CD4-positive, alpha-beta T cell treated with Interleukin-4 for 1 hour (primary cell): ENCODE measurements at regions not wholly inside any gene's neighbourhood (a gene's known extent, or its start where the extent isn't known, plus 50 kb on each side); places are given as distances from the start of the nearest gene placed in this dataset.

ENCODE experiments used
- DNase-seq, 2 donors: peaks; one replicate each; pipeline ENCODE4 v3.0.0-alpha.2; 2020 to 2022

DNA sequence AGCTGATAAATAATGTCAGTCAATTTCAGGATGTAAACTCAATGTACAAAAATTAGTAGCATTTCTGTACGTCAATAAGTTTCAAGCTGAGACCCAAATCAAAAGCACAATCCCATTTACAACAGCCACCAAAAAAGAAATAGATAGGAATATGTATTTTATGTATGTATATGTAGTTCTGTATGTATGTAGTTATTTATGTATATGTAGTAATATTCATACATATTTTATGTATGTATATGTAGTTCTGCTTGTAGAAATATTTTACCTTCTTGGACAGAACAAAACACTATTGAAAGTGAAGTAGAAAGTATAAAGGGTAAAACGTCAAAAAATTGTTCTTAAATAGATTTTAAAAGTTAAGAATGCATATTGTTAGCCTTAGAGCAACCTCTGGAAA, 591.0 kb upstream of the SETBP1 start:
- no peak for DNase-seq

DNA sequence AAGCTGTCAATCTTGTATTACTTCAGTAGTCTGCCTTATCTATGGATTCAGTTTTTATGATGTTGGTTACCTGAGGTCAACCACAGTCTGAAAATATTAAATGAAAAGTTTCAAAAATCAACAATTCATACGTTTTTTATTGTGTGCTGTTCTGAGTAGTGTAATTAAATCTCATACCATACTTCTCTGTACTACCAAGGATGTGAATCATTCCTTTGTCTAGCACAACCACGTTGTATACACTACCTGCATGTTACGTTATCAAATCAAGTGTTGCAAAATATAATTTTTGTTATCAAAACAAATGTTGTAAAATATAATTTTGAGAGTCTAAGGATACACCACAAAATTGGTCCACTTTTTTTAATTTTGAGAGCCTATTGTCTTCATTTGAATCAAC, 590.2 kb upstream of the SETBP1 start:
- no peak for DNase-seq

DNA sequence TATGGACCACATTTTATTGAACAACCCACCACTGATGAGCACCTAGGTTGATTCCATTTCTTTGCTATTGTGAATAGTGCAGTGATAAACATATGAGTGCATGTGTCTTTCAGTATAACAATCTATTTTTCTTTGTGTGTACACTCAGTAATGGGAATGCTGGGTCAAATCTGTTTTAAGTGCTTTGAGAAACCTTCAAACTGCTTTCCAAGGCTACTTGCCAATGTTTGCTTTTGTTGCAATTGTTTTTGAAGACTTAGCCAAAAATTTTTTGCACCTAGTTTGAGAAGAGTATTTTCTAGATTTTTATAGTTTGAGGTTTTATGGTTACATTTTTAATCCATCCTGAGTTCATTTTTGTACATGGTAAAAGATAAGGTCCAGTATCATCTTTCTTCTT, 587.4 kb upstream of the SETBP1 start:
- DNase-seq: no peak

DNA sequence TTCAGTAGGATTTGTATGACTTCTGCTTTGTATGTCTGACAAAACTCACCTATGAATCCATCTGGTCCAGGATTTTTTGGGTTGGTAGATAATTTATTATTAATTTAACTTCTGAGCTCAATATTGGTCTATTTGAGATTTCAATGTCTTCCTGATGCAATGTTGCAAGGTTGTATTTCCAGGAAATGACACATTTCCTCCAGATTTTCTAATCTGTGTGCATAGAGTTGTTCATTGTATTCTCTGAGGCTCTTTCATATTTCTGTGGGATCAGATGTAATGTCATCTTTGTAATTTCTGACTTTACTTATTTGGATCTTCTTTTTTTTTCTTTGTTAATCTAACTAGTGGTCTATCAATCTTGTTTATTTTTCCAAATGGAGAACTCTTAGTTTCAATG, 584.7 kb upstream of the SETBP1 start:
- DNase-seq: no peak

DNA sequence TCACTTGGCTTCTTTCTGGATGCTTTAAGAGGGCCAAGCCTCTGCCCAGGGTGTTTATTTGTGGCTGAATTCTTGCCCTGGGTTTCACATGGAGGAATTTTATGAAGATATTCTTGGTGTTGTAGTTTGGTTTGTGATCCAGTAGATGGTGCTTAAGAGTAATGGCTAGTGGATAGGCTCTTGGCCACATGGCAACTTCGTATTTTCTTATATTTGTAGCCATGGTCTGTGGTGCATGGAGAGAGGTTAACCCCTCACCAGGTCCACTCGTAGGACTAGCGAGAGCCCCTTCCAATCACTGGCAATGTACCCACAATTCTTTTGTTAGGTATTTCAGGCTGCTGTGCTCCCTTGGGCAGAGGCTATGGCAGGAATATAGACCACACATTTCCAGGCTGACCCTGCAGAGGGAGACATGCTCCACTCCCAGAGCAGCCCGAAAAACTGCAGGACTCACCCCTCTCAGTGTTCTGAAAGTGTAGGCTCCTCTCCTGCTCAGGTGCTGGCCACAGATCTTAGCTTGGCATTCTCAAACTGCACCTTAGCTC, 582.1 kb upstream of the SETBP1 start:
- DNase-seq: no peak

DNA sequence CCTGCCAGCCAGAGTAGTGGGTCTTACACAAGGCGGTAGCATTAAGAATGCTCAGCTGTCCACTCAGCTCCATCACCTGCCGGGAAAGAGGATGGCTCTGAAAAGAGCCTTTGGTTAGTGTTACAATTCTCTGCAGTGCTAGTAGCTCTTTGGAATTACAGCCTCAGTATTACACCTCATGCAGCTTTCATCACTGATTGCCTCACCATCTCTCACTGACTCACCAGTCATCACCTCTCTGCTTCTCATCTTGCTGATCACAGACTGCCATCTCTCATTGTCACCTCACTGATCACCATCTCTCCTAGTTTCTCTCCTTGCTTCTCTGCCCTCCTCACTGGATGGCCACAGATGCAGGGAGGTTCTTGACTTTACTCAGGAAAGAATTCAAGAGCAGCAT, 573.5 kb upstream of the SETBP1 start:
- DNase-seq: no peak

DNA sequence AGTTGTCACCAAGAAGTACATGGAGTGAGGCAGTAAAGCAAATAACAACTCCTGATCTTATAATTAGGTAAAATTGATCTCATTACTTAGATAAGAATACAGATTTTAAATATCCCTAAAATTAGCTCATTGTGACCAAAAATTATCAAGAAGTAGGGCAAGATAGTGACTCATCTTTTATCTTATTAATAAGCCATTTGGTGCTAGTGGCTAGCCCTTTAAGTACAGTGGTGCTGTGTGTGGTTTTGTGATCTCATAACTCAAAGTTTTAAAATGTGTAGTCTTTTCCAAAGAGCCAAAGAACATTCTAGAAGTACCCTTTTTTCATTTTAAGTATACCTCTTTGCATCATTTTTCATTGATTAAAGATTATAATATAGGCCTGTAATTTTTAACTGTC, 569.4 kb upstream of the SETBP1 start:
- no peak for DNase-seq

DNA sequence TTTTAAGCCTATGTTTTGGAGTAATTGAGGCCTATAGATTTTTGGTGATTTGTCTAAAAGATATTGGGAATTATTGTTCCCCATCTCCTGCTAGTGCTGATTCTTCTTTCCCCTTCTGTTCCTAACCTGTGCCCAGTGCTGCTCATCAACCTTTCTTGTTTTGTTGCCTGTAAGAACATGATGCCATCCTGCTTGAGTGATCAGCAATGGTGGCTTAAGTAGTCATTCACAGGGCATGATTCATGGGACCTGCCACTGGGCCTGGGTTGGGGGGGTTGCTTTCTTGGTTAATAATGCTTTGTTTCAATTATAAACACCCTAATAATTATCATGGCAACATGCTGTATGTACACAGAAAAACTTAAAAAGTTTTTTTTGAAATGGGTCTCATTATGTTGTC, 562.9 kb upstream of the SETBP1 start:
- no peak for DNase-seq

DNA sequence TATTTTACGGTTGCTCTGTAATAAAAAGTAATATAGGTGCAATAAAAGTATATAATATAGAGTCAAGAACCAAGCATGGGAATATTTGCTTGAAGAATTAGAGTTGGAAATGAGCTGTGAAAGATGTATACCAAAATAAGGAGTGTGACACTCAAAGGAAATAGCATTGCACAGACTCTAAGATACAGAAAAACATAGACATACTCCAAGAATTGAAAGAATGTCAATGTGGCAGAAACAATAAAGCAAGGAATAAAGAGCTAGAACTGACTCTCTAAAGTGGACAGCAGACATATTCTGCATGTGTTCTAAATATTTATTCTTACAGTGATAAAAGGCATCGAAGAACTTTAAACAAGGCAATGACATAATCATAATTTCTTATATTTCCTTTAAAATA, 561.1 kb upstream of the SETBP1 start:
- no peak for DNase-seq

DNA sequence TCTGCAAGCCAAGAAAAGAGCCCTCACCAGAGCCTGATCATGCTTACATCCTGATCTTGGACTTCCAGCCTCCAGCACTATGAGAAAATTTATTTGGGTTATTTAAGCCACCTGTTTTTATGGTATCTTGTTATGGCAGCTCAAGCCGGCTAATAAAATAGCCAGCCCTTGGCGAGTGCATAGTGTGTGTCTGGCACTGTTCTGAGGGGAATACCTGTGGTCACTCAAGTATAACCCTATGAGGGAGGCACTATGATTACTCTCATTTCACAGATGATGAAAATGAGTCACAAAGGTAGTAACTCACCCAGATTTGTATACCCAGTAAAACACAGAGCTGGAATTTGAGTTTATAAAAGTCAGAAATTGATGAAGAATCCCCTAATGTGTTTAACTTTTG, 556.9 kb upstream of the SETBP1 start:
- no peak for DNase-seq

DNA sequence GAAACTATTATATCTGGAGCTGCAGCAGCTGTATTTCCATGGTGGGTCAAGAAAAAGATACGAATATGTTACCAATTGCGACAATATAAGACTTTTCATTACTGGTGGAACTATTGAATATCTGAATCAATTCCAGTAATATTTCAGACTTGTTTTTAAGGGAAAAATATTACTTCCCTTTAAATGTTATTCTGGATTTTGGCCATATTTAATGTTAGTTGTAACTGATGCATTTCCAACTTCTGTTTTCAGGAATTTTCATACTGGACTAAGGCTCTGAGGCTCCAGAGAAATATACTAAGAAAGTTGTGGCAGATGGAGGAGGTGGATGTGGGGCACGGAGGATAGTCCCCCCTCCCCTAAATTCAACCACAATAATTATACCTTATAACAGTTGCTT, 555.2 kb upstream of the SETBP1 start:
- DNase-seq: no peak

DNA sequence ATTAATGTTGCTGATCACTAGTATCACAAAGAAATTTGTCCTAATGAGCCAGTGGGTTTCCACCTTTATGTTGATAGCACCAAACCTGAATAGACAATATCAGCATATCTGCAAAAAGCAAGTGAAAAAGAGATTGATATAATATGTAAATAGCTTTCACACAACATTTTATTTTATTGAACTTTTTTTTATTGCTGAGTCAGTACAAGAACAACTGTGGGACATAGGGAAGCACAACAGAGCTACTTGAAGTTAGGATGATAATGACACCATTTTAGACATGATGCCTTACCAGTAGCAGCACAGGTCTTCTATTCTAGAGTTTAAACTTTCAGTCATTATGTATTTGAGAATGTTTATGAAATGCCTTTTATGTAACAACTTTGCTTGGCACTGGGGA, 554.1 kb upstream of the SETBP1 start:
- DNase-seq: no peak

DNA sequence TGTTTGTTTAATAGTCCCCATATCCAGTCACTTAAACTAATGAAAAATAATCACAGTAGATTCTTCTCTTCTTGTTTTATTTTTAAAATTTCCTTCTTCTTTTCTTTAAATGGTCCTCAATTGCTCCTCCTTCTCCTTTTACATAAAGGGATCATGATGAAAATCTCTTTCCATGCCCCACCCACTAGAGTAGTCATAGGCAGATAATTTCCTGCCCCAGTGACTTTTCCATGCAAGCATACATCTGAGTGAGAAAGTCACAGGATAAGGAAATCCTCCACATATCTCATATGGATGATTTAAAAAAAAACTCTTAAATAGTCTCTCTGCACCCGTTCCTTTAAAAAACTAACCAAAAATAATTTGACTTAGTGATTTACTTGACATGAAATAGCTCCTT, 552.3 kb upstream of the SETBP1 start:
- DNase-seq: no peak

DNA sequence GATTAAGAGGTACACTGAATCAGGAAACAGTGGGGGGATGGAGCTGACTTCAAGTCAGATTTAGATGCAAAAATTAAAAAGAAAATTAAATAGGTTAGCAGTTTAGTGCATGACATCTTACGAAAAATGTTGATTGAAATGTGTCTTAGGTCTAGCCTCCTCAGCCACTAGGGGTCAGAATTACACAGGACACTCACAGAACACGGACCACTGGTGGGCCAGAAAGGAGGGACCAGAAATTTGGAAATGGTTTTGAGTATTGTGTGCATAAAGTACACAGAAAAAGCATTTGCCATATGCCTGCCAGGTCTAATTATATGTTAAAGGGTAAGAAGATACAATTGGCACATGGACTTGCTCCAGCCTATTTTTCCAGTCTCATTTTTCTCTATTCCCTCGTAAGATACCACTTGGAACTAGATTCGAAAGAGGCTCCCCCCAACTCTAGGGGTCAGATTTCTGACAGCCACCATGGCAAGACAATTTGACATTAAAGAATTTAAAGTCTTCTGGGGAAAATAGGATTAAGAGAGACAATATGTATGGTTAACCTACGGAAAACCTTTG, 550.2 kb upstream of the SETBP1 start:
- DNase-seq: no peak

DNA sequence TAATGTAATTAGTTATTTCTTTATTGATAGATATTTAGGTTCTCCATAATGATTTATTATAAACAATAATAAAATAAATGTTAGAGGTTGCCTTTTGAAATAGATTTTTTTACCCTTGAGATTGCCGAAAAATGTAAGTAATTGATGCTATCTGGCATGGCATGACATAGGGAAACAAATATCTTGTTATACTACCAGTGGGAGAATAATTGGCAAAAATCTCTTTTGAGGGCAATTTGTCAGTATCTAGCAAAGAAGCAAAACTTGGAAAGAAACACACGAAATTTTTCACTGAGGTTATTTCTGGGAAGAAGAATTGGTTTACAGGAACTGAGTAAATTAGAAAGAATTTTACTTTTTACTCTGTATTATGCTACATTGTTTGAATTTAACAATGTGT, 547.2 kb upstream of the SETBP1 start:
- DNase-seq: no peak

DNA sequence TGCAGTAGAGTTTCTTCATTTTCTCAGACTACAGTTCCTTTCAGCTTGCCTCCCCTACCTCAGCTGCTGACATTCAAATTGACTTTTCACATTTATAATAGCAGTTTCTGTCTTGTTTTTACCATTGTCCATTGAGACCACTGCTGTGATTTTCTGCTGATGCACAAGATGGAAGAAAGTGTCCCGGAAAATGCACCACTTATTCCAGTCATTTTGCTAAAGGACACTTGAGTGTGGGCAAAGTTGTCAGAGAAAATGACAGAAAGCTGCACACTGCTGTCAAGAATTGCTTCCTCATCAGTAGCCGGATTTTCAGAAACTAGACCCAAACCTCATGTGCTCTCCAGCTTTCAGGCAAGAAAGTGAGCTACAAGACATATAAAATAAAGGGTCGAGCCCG, 546.2 kb upstream of the SETBP1 start:
- DNase-seq: no peak

DNA sequence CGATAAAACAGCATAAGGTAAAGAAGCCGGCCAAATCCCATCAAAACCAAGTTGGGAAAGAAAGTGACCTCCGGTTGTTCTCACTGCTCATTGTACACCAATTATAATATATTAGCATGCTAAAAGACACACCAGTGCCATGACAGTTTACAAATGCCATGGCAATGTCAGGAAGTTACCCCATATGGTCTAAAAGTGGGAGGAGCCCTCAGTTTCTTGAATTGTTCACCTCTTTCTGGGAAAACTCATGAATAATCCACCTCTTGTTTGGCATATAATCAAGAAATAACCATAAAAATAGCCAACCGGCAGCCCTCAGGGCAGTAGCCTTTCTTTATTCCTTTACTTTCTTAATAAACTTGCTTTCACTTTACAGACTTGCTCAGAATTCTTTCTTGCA, 544.9 kb upstream of the SETBP1 start:
- DNase-seq: no peak

DNA sequence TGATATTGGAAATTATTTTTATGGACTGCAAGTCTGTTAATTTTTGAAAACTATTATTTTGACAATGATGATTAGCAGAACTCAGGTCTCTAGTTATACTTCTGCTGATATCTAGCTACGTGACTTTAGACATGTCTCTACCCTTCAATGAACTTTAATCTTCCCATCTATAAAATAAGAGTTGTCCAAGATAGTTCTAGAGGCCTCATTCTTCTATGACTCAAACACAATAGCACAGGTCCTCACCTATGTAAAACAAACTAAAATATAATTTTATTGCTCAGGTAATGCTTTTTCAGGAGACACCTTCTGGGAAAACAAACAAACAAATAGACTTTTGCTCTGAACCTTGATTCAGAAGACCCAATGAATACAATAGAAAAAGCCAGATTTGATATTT, 544.4 kb upstream of the SETBP1 start:
- DNase-seq: no peak

DNA sequence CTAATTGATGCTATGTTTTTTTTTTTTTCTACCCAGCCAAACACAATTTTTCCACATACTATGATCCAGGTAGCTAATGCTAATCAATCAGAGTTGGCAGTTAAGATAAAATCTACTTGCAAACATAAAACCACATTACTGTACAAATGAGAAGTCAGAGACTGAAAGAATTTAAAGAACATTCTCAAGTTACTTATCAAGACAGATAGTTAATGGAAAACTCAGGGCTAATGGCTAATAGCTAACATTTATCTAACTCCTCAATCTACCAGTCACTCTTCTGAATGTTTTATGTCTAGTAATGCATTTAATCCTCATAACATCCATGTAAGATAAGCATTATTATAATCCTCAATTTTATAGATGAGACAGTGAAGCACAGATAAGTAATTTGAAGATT, 537.6 kb upstream of the SETBP1 start:
- DNase-seq: no peak

DNA sequence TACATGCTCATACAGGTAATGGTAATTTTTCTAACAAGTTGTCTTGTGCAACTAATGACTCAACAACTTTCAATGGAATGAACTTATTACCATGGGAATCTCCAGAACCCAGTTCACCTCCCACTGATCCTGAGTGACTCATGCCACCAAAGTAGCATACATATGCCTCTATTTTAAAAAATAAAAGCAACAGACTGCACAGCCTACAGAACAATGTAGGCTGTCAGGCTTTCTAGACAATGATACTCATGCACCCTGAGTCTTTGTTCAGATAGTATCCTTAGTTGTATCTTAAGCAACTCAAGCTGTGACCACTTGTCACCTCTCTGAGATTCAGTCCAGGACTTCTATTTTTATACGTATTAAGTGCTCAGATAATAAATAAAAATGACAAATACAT, 531.0 kb upstream of the SETBP1 start:
- DNase-seq: no peak

DNA sequence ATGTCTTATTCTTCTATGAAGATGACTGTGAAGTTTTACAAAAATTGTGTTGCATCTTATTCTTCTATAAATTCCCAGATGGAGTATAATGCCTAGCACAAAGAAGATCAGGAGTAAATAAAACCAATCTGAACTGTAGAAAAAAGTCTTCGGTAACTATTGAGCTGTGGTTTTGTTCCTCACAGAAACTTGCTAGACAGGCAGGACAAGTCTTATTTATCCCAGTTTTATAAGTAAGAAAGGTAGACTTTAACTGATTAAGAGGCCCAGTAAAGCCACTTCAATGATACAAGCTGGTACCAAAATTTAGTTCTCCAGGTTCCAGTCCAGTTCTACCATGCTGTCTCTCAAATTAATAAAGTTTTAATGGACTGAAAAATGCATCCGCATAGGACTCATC, 526.7 kb upstream of the SETBP1 start:
- no peak for DNase-seq

DNA sequence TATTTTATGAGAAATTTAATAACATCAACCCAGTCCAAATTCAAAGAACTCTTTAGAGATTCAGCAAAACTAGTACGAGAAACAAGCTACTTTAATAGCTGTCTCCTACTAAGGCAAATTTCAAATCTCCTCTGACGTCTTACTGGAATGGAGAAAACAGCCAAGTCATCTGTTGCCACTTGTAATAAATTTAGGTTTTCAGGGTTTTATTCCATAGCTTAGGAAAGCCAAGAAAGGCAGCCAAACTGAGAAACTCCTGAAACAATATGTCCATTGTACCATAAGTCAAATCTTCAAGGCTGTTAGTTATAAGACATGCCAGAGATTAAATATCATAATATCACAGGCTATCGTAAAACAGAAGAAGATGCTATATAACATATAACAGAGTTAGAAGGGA, 524.6 kb upstream of the SETBP1 start:
- no peak for DNase-seq

DNA sequence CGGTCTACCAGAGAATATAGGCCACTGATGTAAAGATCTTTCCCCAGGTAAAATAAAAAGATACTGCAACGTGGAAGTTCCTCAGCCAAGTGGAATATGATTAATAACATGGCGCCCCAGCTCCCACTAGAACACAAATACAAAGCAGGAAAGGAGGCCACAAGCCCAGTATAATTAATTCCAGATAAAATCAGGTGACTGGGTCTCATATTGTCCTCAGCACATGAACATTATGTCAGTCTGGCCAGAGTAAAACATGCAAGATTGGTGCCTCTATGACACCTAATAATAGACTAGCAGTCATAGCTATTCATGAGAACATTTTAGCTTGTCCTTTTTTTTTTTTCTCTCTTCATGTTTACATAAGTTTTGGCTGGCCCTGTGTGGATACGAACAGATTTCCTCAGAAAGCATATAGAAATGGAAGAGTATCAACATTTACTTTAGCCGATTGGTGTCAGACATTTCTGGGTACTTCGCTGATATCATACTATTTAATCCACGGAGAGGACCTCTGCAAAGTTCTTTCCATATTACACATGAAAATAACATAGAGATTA, 523.8 kb upstream of the SETBP1 start:
- DNase-seq: no peak

DNA sequence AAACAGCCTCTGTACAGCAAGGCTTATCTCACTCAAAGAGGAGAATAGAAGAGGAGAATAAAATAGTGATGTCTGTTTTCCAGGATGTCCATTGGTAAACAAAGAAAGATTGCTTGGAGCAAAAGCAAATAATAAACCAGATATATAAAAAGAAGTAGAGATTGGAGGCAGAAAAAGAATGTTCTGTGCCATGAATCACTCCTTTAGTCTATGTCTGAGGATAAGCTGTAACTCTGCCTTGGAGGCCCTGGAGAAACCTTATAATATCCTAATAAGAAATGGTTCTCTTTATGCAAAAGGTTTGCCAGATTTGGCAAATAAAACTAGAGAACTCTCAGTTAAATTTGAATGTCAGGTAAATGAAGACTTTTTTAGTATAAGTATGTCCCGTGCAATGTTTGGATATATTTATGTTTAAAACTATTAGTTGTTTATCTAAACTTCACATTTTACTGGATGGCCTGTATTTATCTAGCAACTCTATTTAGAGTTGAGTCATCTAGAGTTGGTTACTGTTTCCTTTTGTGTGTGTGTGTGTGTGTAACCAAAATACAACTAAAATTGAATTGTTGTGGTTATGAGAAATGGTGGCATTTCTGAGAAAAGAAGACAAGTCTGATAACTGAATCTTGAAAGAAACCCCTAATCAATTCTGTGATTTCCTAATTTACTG, 510.3 kb upstream of the SETBP1 start:
- no peak for DNase-seq

DNA sequence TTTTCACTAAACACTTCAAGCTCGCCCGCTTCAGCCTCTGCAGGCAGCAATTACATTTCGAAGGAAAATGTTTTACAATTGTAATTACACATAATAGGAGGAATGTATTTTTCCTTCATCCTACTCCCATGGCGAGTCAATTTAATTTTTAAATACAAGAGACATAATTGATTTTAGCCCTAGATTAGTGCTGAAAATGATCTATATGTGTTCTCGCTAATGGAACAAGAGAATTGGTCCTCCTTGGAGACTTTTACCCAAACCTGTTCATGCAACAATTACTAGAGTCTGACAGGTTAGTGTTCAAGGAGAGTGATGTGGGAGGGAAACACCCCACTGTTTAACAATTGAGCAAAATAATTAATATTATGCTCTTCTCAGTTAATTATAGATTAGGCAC, 509.4 kb upstream of the SETBP1 start:
- DNase-seq: no peak
